Body of pancreas (tissue), 4 donors: ENCODE measurements at regions not wholly inside any gene's neighbourhood (a gene's known extent, or its start where the extent isn't known, plus 50 kb on each side); places are given as distances from the start of the nearest gene placed in this dataset.
"Not testable (repeated sequence)": the region's sequence is repeated elsewhere in the genome, so short reads cannot be mapped to it uniquely, and the experiment has no call there.

Experiments used
- CTCF ChIP-seq, 7 experiments: fragments of 450-650 bp in 4 of 7; fragments of 200-600 bp in 3 of 7; sonication (generic) in 3 of 7; IDR thresholded peaks; one replicate each; pipeline ENCODE4 v1.5.1; 2016 to 2019; ENCODE audit warnings: antibody characterized with exemption in 7 of 7
- POLR2A ChIP-seq, 3 donors: fragments of 450-650 bp; IDR thresholded peaks; one replicate each; pipeline ENCODE4 v1.6.1; 2016; ENCODE audit warnings: antibody characterized with exemption in 3 of 3, mild to moderate bottlenecking in 2 of 3

DNA sequence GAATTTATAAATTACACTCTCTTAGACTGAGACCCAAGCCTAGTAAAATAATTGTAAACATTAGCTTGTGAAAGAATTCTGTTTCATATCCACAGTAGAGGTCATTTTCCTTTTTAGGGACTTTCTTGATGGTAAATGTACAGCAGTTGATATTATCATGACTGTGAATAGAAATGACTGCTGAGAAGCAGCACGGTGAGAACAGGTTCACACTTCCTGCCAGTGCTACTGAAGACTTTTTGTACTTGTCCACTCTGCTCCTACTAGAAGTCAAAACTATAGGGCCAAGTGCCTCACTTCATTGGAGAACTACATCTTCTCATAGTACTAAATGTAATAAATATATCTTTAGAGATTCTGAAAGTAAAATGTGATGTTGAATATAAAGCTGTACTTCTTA, 63.3 kb upstream of the C12orf71 start:
- not testable (repeated sequence) for TF ChIP-seq CTCF, POLR2A (IDR thresholded peaks at IDR 0.05)
